Memory B cell (primary cell): ENCODE measurements at regions not wholly inside any gene's neighbourhood (a gene's known extent, or its start where the extent isn't known, plus 50 kb on each side); places are given as distances from the start of the nearest gene placed in this dataset.

Experiments
- ATAC-seq: fragments of 150-1000 bp; cut with Tn5 transposase; 2 replicates; pipeline ENCODE4 v1.10.0; 2021; ENCODE audit warnings: low read depth, mild to moderate bottlenecking, moderate library complexity
- DNase-seq, 2 donors: peaks; one replicate each; pipeline ENCODE4 v3.0.0; 2022; ENCODE audit warnings: low spot score in 2 of 2
- H3K27ac Mint-ChIP-seq: one replicate; pipeline ENCODE4 v1.8.0; 2022; ENCODE audit warnings: mild to moderate bottlenecking, moderate library complexity, mixed read lengths
- H3K27me3 Mint-ChIP-seq: one replicate; pipeline ENCODE4 v1.8.0; 2022; ENCODE audit warnings: mixed read lengths
- H3K36me3 Mint-ChIP-seq: one replicate; pipeline ENCODE4 v1.8.0; 2022; ENCODE audit warnings: mild to moderate bottlenecking, mixed read lengths
- H3K4me1 Mint-ChIP-seq: one replicate; pipeline ENCODE4 v1.8.0; 2022; ENCODE audit warnings: mixed read lengths
- H3K4me3 Mint-ChIP-seq: one replicate; pipeline ENCODE4 v1.8.0; 2022; ENCODE audit warnings: mild to moderate bottlenecking, moderate library complexity, mixed read lengths
- H3K9me3 Mint-ChIP-seq: one replicate; pipeline ENCODE4 v1.8.0; 2022; ENCODE audit warnings: mixed read lengths

- Mint-ChIP-seq H3K27me3 (no peaks in the 10 kb centered on the region), H3K9me3 (peaks cover 8% of the 10 kb centered on the region), H3K4me1 (no peaks in the 10 kb centered on the region), H3K36me3 (no peaks in the 10 kb centered on the region), H3K27ac (no peak overlapping the region), H3K4me3 (no peak overlapping the region)
- no peak for DNase-seq
- no peak for ATAC-seq
Observed at GRCh38 chr5:4817767-4818166, 322.4 kb upstream of the ADAMTS16 start.

GRCh38 chr5:4831325-4831724 is 308.8 kb upstream of the ADAMTS16 start:
- Mint-ChIP-seq H3K27ac (no peak overlapping the region), H3K4me3 (no peak overlapping the region), H3K36me3 (no peaks in the 10 kb centered on the region), H3K4me1 (no peaks in the 10 kb centered on the region), H3K27me3 (no peaks in the 10 kb centered on the region), H3K9me3 (peaks cover 1% of the 10 kb centered on the region)
- DNase-seq (no peak), ATAC-seq (no peak)

- ATAC-seq (no peak), DNase-seq (no peak)
- peaks cover 1% of the 10 kb centered on the region for H3K9me3 Mint-ChIP-seq
- H3K36me3 Mint-ChIP-seq, result no peaks in the 10 kb centered on the region
- H3K4me1 Mint-ChIP-seq, result no peaks in the 10 kb centered on the region
- no peaks in the 10 kb centered on the region for H3K27me3 Mint-ChIP-seq
- no peak overlapping the region for H3K27ac Mint-ChIP-seq
- no peak overlapping the region for H3K4me3 Mint-ChIP-seq
Observed at GRCh38 chr5:4832471-4832870, 307.7 kb upstream of the ADAMTS16 start.

GRCh38 chr5:4833104-4833738 is 306.9 kb upstream of the ADAMTS16 start:
- no peak for ATAC-seq
- no peak for DNase-seq
- Mint-ChIP-seq H3K27me3 (no peaks in the 10 kb centered on the region), H3K4me1 (no peaks in the 10 kb centered on the region), H3K36me3 (no peaks in the 10 kb centered on the region), H3K9me3 (peaks cover 1% of the 10 kb centered on the region), H3K27ac (no peak overlapping the region), H3K4me3 (no peak overlapping the region)

- Mint-ChIP-seq H3K4me1 (no peaks in the 10 kb centered on the region), H3K4me3 (no peak overlapping the region), H3K9me3 (peaks cover 3% of the 10 kb centered on the region), H3K27me3 (no peaks in the 10 kb centered on the region), H3K36me3 (no peaks in the 10 kb centered on the region), H3K27ac (no peak overlapping the region)
- ATAC-seq, result no peak
- DNase-seq, result no peak
Observed at GRCh38 chr5:4837489-4838058, 302.6 kb upstream of the ADAMTS16 start.

GRCh38 chr5:4845221-4845620 is 294.9 kb upstream of the ADAMTS16 start:
- ATAC-seq (no peak), DNase-seq (no peak)
- no peaks in the 10 kb centered on the region for H3K27me3 Mint-ChIP-seq
- H3K36me3 Mint-ChIP-seq, result no peaks in the 10 kb centered on the region
- H3K4me1 Mint-ChIP-seq, result no peaks in the 10 kb centered on the region
- H3K9me3 Mint-ChIP-seq, result peaks cover 15% of the 10 kb centered on the region
- no peak overlapping the region for H3K27ac Mint-ChIP-seq
- H3K4me3 Mint-ChIP-seq, result no peak overlapping the region

- ATAC-seq, result no peak
Observed at GRCh38 chr5:4847766-4848165, 292.4 kb upstream of the ADAMTS16 start.

GRCh38 chr5:4855036-4855435 is 285.1 kb upstream of the ADAMTS16 start:
- peaks cover 3% of the 10 kb centered on the region for H3K9me3 Mint-ChIP-seq
- ATAC-seq (no peak), DNase-seq (no peak)
- no peak overlapping the region for H3K27ac Mint-ChIP-seq
- H3K4me3 Mint-ChIP-seq, result no peak overlapping the region
- H3K4me1 Mint-ChIP-seq, result no peaks in the 10 kb centered on the region
- no peaks in the 10 kb centered on the region for H3K36me3 Mint-ChIP-seq
- no peaks in the 10 kb centered on the region for H3K27me3 Mint-ChIP-seq

More at GRCh38 chr5:4847766-4848165, 292.4 kb upstream of the ADAMTS16 start:
- H3K9me3 Mint-ChIP-seq, result peaks cover 15% of the 10 kb centered on the region
- DNase-seq, result no peak
- no peaks in the 10 kb centered on the region for H3K4me1 Mint-ChIP-seq
- H3K27me3 Mint-ChIP-seq, result no peaks in the 10 kb centered on the region
- H3K36me3 Mint-ChIP-seq, result no peaks in the 10 kb centered on the region
- H3K4me3 Mint-ChIP-seq, result no peak overlapping the region
- no peak overlapping the region for H3K27ac Mint-ChIP-seq

- H3K4me3 Mint-ChIP-seq, result no peak overlapping the region
- peaks cover 2% of the 10 kb centered on the region for H3K9me3 Mint-ChIP-seq
- no peak overlapping the region for H3K27ac Mint-ChIP-seq
- H3K27me3 Mint-ChIP-seq, result no peaks in the 10 kb centered on the region
- no peaks in the 10 kb centered on the region for H3K36me3 Mint-ChIP-seq
- no peak for ATAC-seq
- no peaks in the 10 kb centered on the region for H3K4me1 Mint-ChIP-seq
- no peak for DNase-seq
Observed at GRCh38 chr5:4855880-4856279, 284.2 kb upstream of the ADAMTS16 start.

GRCh38 chr5:4857761-4858160 is 282.4 kb upstream of the ADAMTS16 start:
- DNase-seq (no peak), ATAC-seq (no peak)
- H3K27ac Mint-ChIP-seq, result no peak overlapping the region
- H3K9me3 Mint-ChIP-seq, result peaks cover 1% of the 10 kb centered on the region
- H3K36me3 Mint-ChIP-seq, result no peaks in the 10 kb centered on the region
- no peaks in the 10 kb centered on the region for H3K4me1 Mint-ChIP-seq
- H3K27me3 Mint-ChIP-seq, result no peaks in the 10 kb centered on the region
- H3K4me3 Mint-ChIP-seq, result no peak overlapping the region

- Mint-ChIP-seq H3K27me3 (no peaks in the 10 kb centered on the region), H3K4me3 (no peak overlapping the region), H3K4me1 (no peaks in the 10 kb centered on the region), H3K27ac (no peak overlapping the region), H3K36me3 (no peaks in the 10 kb centered on the region), H3K9me3 (peaks cover 1% of the 10 kb centered on the region)
- DNase-seq (no peak), ATAC-seq (no peak)
Observed at GRCh38 chr5:4859500-4860235, 280.5 kb upstream of the ADAMTS16 start.

GRCh38 chr5:4860631-4861030 is 279.5 kb upstream of the ADAMTS16 start:
- no peak for DNase-seq
- Mint-ChIP-seq H3K27me3 (no peaks in the 10 kb centered on the region), H3K9me3 (peaks cover 5% of the 10 kb centered on the region), H3K4me3 (no peak overlapping the region), H3K4me1 (no peaks in the 10 kb centered on the region), H3K36me3 (no peaks in the 10 kb centered on the region), H3K27ac (no peak overlapping the region)
- ATAC-seq, result no peak

GRCh38 chr5:4862500-4862899 is 277.6 kb upstream of the ADAMTS16 start:
- no peak overlapping the region for H3K27ac Mint-ChIP-seq
- H3K4me1 Mint-ChIP-seq, result no peaks in the 10 kb centered on the region
- DNase-seq (no peak), ATAC-seq (no peak)
- no peak overlapping the region for H3K4me3 Mint-ChIP-seq
- no peaks in the 10 kb centered on the region for H3K27me3 Mint-ChIP-seq
- H3K9me3 Mint-ChIP-seq, result peaks cover 5% of the 10 kb centered on the region
- no peaks in the 10 kb centered on the region for H3K36me3 Mint-ChIP-seq

GRCh38 chr5:4866131-4866659 is 273.9 kb upstream of the ADAMTS16 start:
- peaks cover 4% of the 10 kb centered on the region for H3K9me3 Mint-ChIP-seq
- peaks cover 2% of the 10 kb centered on the region for H3K4me1 Mint-ChIP-seq
- H3K27ac Mint-ChIP-seq, result no peak overlapping the region
- no peak overlapping the region for H3K4me3 Mint-ChIP-seq
- no peaks in the 10 kb centered on the region for H3K27me3 Mint-ChIP-seq
- DNase-seq (no peak), ATAC-seq (no peak)
- H3K36me3 Mint-ChIP-seq, result no peaks in the 10 kb centered on the region
